GM12878 (cell line): ENCODE measurements at regions not wholly inside any gene's neighbourhood (a gene's known extent, or its start where the extent isn't known, plus 50 kb on each side); places are given as distances from the start of the nearest gene placed in this dataset.

Experiments used
- ATAC-seq: fragments of 200-7000 bp; cut with Tn5 transposase; 3 replicates; pipeline ENCODE4 v1.9.1; 2020; ENCODE audit warnings: mild to moderate bottlenecking, moderate library complexity
- BruUV-seq: library from RNA; stranded (reverse); fragments of 400-500 nt; replicated peaks from 2 replicates; lab custom pipeline; 2021; lab: Mats Ljungman, UMichigan
- CTCF ChIA-PET: fragments of 300-600 bp; sonication (Branson Sonifier 250); formaldehyde crosslinking; extraction: SDS; loops from one replicate; lab custom pipeline; 2021; ENCODE audit warnings: inconsistent platforms; lab: Yijun Ruan, JAX
- POLR2A ChIA-PET: fragments of 350-600 bp; formaldehyde crosslinking; extraction: SDS; loops from one replicate; lab custom pipeline; 2021; ENCODE audit warnings: inconsistent platforms; lab: Charles Lee
- RAD21 ChIA-PET: fragments of 300-600 bp; sonication (Branson Sonifier 250); formaldehyde crosslinking; loops from one replicate; lab custom pipeline; 2023; ENCODE audit warnings: antibody characterized with exemption; ENCODE audit not compliant: unreplicated experiment; lab: Charles Lee
- SMC1A ChIA-PET: fragments of 300-600 bp; sonication (Branson Sonifier 250); formaldehyde crosslinking; loops from one replicate; lab custom pipeline; 2023; ENCODE audit not compliant: unreplicated experiment, uncharacterized antibody; lab: Charles Lee
- DNase-seq: peaks from one replicate; pipeline ENCODE4 v3.0.0-alpha.2; 2011; ENCODE audit warnings: low read depth, low spot score
- FAIRE-seq: peaks from 3 replicates; lab custom pipeline; 2011; peaks lifted over from hg19 to GRCh38; lab: Jason Lieb, UNC
- H2AFZ ChIP-seq: 2 replicates; pipeline ENCODE4 v1.6.0; 2011; ENCODE audit warnings: low read depth, low read length, control low read depth; ENCODE audit not compliant: control insufficient read depth
- H3K27ac ChIP-seq: 2 replicates; pipeline ENCODE4 v1.5.1; 2011; ENCODE audit warnings: control low read depth; ENCODE audit not compliant: control insufficient read depth, insufficient read depth
- H3K27me3 ChIP-seq, 2 experiments: replicated peaks in 1 of 2; 2 replicates each; pipeline versions ENCODE4 v1.6.0 to v1.6.1; 2011; ENCODE audit warnings: low read length in 1 of 2; ENCODE audit not compliant: control insufficient read depth in 2 of 2, insufficient read depth in 2 of 2
- H3K36me3 ChIP-seq, 2 experiments: 2 replicates each; pipeline ENCODE4 v1.5.1; 2011; ENCODE audit warnings: low read length in 1 of 2; ENCODE audit not compliant: control insufficient read depth in 2 of 2, insufficient read depth in 2 of 2
- H3K4me1 ChIP-seq: 2 replicates; pipeline ENCODE4 v1.6.1; 2011; ENCODE audit warnings: mild to moderate bottlenecking, low read length, moderate library complexity, mixed read lengths; ENCODE audit not compliant: control insufficient read depth, insufficient read depth
- H3K4me2 ChIP-seq: 2 replicates; pipeline ENCODE4 v1.6.0; 2011; ENCODE audit warnings: control low read depth; ENCODE audit not compliant: control insufficient read depth, insufficient read depth
- H3K4me3 ChIP-seq: fragments of 200-600 bp; sonication (generic); 2 replicates; pipeline ENCODE4 v1.5.1; 2016
- H3K79me2 ChIP-seq: 2 replicates; pipeline ENCODE4 v1.6.0; 2011; ENCODE audit warnings: low read length; ENCODE audit not compliant: control insufficient read depth, insufficient read depth
- H3K9ac ChIP-seq: 2 replicates; pipeline ENCODE4 v1.8.0; 2011; ENCODE audit warnings: low read length, control low read depth, mixed read lengths; ENCODE audit not compliant: control insufficient read depth, insufficient read depth
- H3K9me3 ChIP-seq: replicated peaks from 3 replicates; pipeline ENCODE4 v1.5.1; 2011; ENCODE audit warnings: mild to moderate bottlenecking, low read length; ENCODE audit not compliant: control insufficient read depth, insufficient read depth
- H4K20me1 ChIP-seq: 2 replicates; pipeline ENCODE4 v1.6.0; 2011; ENCODE audit not compliant: control insufficient read depth, insufficient read depth
- BRCA1 ChIP-seq: IDR thresholded peaks from 2 replicates; pipeline ENCODE4 v1.6.1; 2011; ENCODE audit warnings: low read depth, low read length, improper control_type of control experiment
- CREB1 ChIP-seq: IDR thresholded peaks from 2 replicates; pipeline ENCODE4 v1.6.1; 2012; ENCODE audit warnings: low read depth, mild to moderate bottlenecking, inconsistent platforms
- CREM ChIP-seq: IDR thresholded peaks from 2 replicates; pipeline ENCODE4 v1.6.1; 2014; ENCODE audit warnings: antibody characterized with exemption, low read depth
- EED ChIP-seq: sonication (generic); IDR thresholded peaks from 2 replicates; pipeline ENCODE4 v1.6.1; 2016; ENCODE audit warnings: antibody characterized with exemption, low read depth
- KAT2A ChIP-seq: conservative IDR thresholded peaks from 2 replicates; pipeline ENCODE4 v1.6.1; 2011; ENCODE audit warnings: low read depth, low read length; ENCODE audit not compliant: control insufficient read depth
- MEF2A ChIP-seq: IDR thresholded peaks from 2 replicates; pipeline ENCODE4 v1.6.1; 2011; ENCODE audit warnings: low read depth, mild to moderate bottlenecking, low read length, moderate library complexity; ENCODE audit not compliant: insufficient read depth
- NBN ChIP-seq: fragments of 450-650 bp; IDR thresholded peaks from 2 replicates; pipeline ENCODE4 v1.6.1; 2016
- NFXL1 ChIP-seq: fragments of 450-650 bp; IDR thresholded peaks from 2 replicates; pipeline ENCODE4 v1.6.1; 2017; ENCODE audit warnings: antibody characterized with exemption, mild to moderate bottlenecking, borderline replicate concordance
- NKRF ChIP-seq: fragments of 450-650 bp; conservative IDR thresholded peaks from 2 replicates; pipeline ENCODE4 v1.6.1; 2017; ENCODE audit warnings: mild to moderate bottlenecking, moderate library complexity
- NR2C2 ChIP-seq: IDR thresholded peaks from 2 replicates; pipeline ENCODE4 v1.6.1; 2011; ENCODE audit warnings: borderline replicate concordance, low read depth; ENCODE audit not compliant: control insufficient read depth, insufficient read length
- NR2F1 ChIP-seq: fragments of 450-650 bp; conservative IDR thresholded peaks from 2 replicates; pipeline ENCODE4 v1.6.1; 2017; ENCODE audit warnings: mild to moderate bottlenecking
- PAX8 ChIP-seq: fragments of 450-650 bp; IDR thresholded peaks from 2 replicates; pipeline ENCODE4 v1.6.1; 2017; ENCODE audit warnings: mild to moderate bottlenecking, moderate library complexity
- POU2F2 ChIP-seq: IDR thresholded peaks from 3 replicates; pipeline ENCODE4 v1.6.1; 2011; ENCODE audit warnings: low read depth, mild to moderate bottlenecking, low read length, borderline replicate concordance
- RAD21 ChIP-seq: IDR thresholded peaks from 2 replicates; pipeline ENCODE4 v1.6.1; 2011; ENCODE audit warnings: mild to moderate bottlenecking, low read depth, low read length, moderate library complexity; ENCODE audit not compliant: insufficient read depth
- RB1 ChIP-seq: fragments of 450-650 bp; formaldehyde crosslinking; IDR thresholded peaks from 2 replicates; pipeline ENCODE4 v1.6.1; 2017; ENCODE audit warnings: mild to moderate bottlenecking, borderline replicate concordance
- RBBP5 ChIP-seq: fragments of 200-600 bp; sonication (generic); conservative IDR thresholded peaks from 2 replicates; pipeline ENCODE4 v1.6.1; 2016
- SIN3A ChIP-seq: IDR thresholded peaks from 2 replicates; pipeline ENCODE4 v1.6.1; 2012; ENCODE audit warnings: low read depth, low read length, improper control_type of control experiment
- STAT3 ChIP-seq: IDR thresholded peaks from 2 replicates; pipeline ENCODE4 v1.6.1; 2011; ENCODE audit warnings: low read depth, low read length, improper control_type of control experiment
- TCF12 ChIP-seq: IDR thresholded peaks from 2 replicates; pipeline ENCODE4 v1.6.1; 2011; ENCODE audit warnings: low read depth, mild to moderate bottlenecking, low read length
- TCF7 ChIP-seq: IDR thresholded peaks from 2 replicates; pipeline ENCODE4 v1.6.1; 2014; ENCODE audit warnings: antibody characterized with exemption, borderline replicate concordance
- WRNIP1 ChIP-seq: IDR thresholded peaks from 2 replicates; pipeline ENCODE4 v1.6.1; 2011; ENCODE audit warnings: low read depth, low read length, improper control_type of control experiment, borderline replicate concordance
- WGBS: methylation state at CpG from one replicate; pipeline ENCODE4 v1.1.6; 2016; ENCODE audit warnings: low lambda C conversion rate; ENCODE audit not compliant: insufficient replicate concordance, insufficient coverage; ENCODE audit errors: missing lambda C conversion rate; 5-methylcytosine and 5-hydroxymethylcytosine counted together
- in situ Hi-C: fragments of 300-500 bp; cut with MboI; formaldehyde crosslinking; loops from 9 replicates; pipeline ENCODE4 v1.14.3; 2018; ENCODE audit warnings: mixed read lengths
- intact Hi-C: fragments of 100-400 bp; cut with micrococcal nuclease; formaldehyde crosslinking; loops from one replicate; pipeline ENCODE4 v1.14.2; 2022; ENCODE audit not compliant: unreplicated experiment
- TF ChIP-seq, protein P1 (sequence below): IDR thresholded peaks from 2 replicates; pipeline ENCODE4 v1.6.1; 2012; ENCODE audit warnings: low read depth, low read length, improper control_type of control experiment

GRCh38 chr15:89395461-89395871 lies 60.8 kb upstream of the POLG start:
- RAD21 ChIA-PET, result no interaction called here

GRCh38 chr15:89395031-89395430 lies 60.4 kb upstream of the POLG start:
- DNase-seq, result no peak
- Histone ChIP-seq H3K9me3 (no peaks in the 10 kb centered on the region), H2AFZ (no peak overlapping the region), H3K27ac (no peak overlapping the region), H3K36me3 (no peaks in the 10 kb centered on the region), H3K9ac (no peak overlapping the region), H3K4me1 (no peaks in the 10 kb centered on the region), H3K27me3 (peaks cover 0 to 3% of the 10 kb centered on the region in 2 experiments; a peak in 2 of 4 replicates), H4K20me1 (no peaks in the 10 kb centered on the region), H3K79me2 (no peaks in the 10 kb centered on the region), H3K4me2 (no peak overlapping the region), H3K4me3 (no peak overlapping the region)
- RAD21 ChIA-PET, result no interaction called here
- 44% methylated on average over 2 of the region's 2 CpGs for WGBS
- SMC1A ChIA-PET, result no interaction called here
- in situ Hi-C loops, result no loop called here
- no TSS peak for BruUV-seq
- no peak for ATAC-seq
- POLR2A ChIA-PET, result no interaction called here
- FAIRE-seq, result no peak
- intact Hi-C loops, result no loop called here
- CTCF ChIA-PET, result interaction anchor here (1.5 to 2.0 kb wide), 2 partner anchors 9 to 37 kb away, joined by 4 to 7 read pairs; no protein-coding TSS in a partner anchor
- TF ChIP-seq EED, result no peak
- TF ChIP-seq PAX8, result no peak
- no peak for TF ChIP-seq CREM
- no peak for TF ChIP-seq CREB1
- no peak for TF ChIP-seq BRCA1
- no peak for TF ChIP-seq SIN3A
- TF ChIP-seq, protein P1, sequence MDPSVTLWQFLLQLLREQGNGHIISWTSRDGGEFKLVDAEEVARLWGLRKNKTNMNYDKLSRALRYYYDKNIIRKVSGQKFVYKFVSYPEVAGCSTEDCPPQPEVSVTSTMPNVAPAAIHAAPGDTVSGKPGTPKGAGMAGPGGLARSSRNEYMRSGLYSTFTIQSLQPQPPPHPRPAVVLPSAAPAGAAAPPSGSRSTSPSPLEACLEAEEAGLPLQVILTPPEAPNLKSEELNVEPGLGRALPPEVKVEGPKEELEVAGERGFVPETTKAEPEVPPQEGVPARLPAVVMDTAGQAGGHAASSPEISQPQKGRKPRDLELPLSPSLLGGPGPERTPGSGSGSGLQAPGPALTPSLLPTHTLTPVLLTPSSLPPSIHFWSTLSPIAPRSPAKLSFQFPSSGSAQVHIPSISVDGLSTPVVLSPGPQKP, result no peak
- no peak for TF ChIP-seq RAD21
- TF ChIP-seq NR2C2, result no peak
- no peak for TF ChIP-seq RB1
- TF ChIP-seq MEF2A, result no peak
- no peak for TF ChIP-seq RBBP5
- TF ChIP-seq NKRF, result no peak

More at GRCh38 chr15:89395461-89395871, 60.8 kb upstream of the POLG start:
- POLR2A ChIA-PET, result no interaction called here
- Histone ChIP-seq H3K27me3 (peaks cover 0 to 3% of the 10 kb centered on the region in 2 experiments; a peak in 2 of 4 replicates), H3K36me3 (no peaks in the 10 kb centered on the region), H3K4me2 (no peak overlapping the region), H3K9me3 (no peaks in the 10 kb centered on the region), H3K4me3 (no peak overlapping the region), H2AFZ (no peak overlapping the region), H3K79me2 (no peaks in the 10 kb centered on the region), H4K20me1 (no peaks in the 10 kb centered on the region), H3K4me1 (peaks cover under 1% of the 10 kb centered on the region; the same call in 1 of the 2 replicates), H3K27ac (no peak overlapping the region), H3K9ac (no peak overlapping the region)
- in situ Hi-C loops, result no loop called here
- WGBS, result 45% methylated on average over 10 of the region's 10 CpGs
- SMC1A ChIA-PET, result no interaction called here
- no peak for ATAC-seq
- BruUV-seq, result no TSS peak
- TF ChIP-seq EED (no peak), TCF12 (no peak), POU2F2 (no peak), NFXL1 (no peak), MEF2A (no peak), NR2F1 (no peak), NBN (no peak), TCF7 (no peak), WRNIP1 (no peak), STAT3 (no peak), KAT2A (no peak)
- CTCF ChIA-PET, result interaction anchor here (2.0 kb wide), 1 partner anchor 37 kb away, joined by 7 read pairs; no protein-coding TSS in a partner anchor
- intact Hi-C loops, result no loop called here
- no peak for DNase-seq
- no peak for FAIRE-seq
